HG02970 (cell line): ENCODE measurements at regions not wholly inside any gene's neighbourhood (a gene's known extent, or its start where the extent isn't known, plus 50 kb on each side); places are given as distances from the start of the nearest gene placed in this dataset.

Experiments
- ATAC-seq: cut with Tn5 transposase; IDR thresholded peaks from one replicate; pipeline ENCODE4 v1.9.1; 2021; ENCODE audit warnings: mild to moderate bottlenecking, moderate library complexity, moderate number of reproducible peaks; ENCODE audit not compliant: unreplicated experiment, low FRiP score

DNA sequence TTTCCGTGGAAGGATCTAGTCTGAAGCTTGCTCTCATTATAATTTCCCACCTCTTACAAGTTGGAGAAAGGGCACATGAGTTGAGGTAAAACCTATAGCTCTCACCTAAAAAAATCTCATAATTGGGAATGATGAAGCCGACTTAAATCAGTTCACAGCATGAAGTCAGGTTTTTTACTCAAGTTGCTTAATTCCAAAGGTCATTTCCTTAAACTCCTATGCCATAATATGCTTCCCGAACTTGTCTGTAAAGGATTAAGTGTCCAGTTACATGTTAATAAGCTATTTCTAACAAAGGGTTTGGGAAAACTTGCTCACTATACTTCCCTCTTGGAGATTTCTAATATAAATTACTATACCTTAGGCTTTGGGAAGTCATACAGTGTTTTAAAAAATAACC is 481.2 kb downstream of the NUP35 start:
- no peak for ATAC-seq

DNA sequence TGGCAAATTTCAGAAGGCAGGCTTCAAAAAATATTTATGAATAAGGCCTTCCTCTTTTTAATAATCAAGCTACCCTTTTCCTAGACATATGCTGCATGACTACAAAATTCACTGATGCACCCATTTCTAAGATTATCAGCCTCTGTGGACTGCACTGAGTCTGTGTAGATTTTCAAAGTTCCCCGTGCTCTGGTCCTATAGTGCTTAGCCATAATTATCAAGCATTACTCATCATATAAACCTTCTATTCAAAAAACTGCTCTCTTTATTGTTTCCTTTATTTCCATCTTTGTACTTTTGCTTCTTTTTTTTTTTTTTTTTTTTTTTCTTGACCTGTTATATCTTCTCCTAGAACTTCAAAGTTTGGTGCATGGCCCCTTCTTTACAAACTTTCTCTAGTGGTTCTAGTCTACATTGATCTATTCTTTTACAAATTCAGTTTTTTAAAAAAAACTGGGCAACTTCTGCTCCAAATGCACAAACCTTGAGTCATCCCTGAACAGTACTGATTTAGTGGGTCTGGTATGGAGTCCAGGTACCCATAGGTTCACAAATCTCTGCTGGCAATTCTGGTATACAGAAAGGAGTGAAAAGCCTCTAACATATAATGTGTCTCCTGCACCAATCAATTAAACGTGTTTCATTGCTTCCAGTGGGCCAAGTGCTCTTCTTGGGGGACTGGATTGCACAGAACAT is 481.9 kb downstream of the NUP35 start:
- ATAC-seq = no peak

DNA sequence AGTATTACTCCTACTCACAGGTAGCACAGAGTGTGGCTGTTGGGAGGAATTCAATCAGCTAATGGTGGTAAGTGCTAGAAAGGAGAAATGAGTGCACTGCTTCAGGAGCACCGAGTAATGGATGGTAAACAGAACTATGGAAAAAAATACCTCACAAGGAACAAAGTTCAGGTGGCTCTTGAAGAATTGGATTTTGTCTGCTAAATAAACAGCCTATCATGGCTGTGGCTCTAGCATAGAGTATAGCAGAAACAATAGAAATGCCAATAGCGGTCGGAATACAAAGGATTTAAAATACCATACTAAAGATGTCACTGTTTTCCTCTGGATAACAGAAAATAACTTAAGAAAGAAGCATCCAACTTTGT is 482.5 kb downstream of the NUP35 start:
- ATAC-seq = no peak

GRCh38 chr2:183607995-183608394 is 483.8 kb downstream of the NUP35 start:
- ATAC-seq = no peak

- no peak for ATAC-seq
These were observed 484.5 kb downstream of the NUP35 start for GRCh38 chr2:183608747-183609146.

GRCh38 chr2:183610724-183611123 is 486.5 kb downstream of the NUP35 start:
- no peak for ATAC-seq

DNA sequence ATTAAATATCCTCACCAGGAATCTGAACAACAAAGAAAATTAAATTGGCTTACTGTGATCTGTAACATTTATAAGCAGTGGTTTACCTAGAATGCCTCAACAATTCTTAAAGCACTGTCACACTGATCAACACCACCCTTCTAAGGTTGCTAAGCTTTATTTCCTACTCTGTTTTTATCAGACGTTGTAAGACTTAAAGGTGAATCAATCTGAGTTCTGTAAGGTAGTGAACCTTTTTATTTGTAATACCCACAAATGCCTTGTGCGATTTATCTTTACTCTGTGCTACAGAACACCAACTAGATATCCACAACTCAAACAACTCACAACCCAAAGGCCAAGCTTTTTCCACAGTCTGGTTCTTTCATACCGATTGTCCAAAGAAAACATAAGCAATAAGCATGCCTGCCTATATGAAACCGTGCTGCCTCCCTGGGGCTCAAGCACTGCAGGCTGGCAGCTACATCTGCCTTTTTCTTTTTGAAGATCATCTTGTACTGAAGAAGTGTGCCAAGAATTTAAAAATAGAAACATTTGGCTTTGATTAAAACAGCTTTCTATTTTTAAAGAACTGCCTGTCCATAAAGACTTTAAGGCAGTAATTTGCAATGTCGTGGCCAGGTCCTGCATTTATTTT is 490.7 kb downstream of the NUP35 start:
- no peak for ATAC-seq

- no peak for ATAC-seq
These were observed 499.0 kb downstream of the NUP35 start for GRCh38 chr2:183623227-183623626.

DNA sequence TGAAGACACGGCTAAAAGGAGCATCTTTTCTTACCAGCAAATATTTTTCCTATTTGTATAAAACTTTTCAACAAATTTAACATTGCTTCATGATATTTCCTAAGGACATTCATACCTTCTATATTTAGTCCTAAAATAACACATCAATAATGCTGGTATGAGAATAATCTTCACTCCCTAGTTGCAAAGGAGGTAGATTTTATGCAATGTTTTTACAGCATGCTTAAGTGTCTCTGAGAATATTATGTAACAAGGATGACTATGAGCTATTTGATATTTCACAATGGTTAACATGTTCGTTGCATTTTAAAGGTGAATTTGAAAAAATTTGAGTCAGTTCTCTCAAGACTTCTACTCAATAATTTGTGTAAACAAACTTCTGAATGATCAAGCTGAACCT is 506.7 kb downstream of the NUP35 start:
- ATAC-seq = no peak

- no peak for ATAC-seq
These were observed 531.9 kb downstream of the NUP35 start for GRCh38 chr2:183656121-183656520.

- ATAC-seq = no peak
These were observed 541.2 kb downstream of the NUP35 start for GRCh38 chr2:183665425-183665824.

- no peak for ATAC-seq
These were observed 541.8 kb downstream of the NUP35 start for GRCh38 chr2:183666031-183666430.

GRCh38 chr2:183671233-183671632 is 547.0 kb downstream of the NUP35 start:
- ATAC-seq = no peak

DNA sequence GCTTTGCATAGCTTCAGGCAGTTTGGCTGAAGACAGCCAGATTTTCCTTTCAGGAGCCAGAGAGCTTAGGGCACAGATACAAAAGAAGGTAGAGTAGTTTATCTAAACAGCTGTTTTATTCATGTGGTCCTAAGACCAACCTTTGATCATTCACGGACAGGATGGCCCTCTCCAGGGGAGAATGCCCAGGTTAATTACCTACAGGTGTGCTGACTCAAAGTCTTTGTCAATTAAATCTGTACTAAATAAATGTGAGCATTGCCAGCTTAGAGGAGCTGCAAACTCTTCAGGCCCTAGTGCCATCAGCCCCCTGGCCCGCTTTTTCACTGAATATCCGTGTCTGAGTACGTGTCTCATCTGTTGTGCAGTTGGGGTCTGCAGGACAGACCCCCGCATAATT is 554.7 kb downstream of the NUP35 start:
- ATAC-seq = no peak

- no peak for ATAC-seq
These were observed 556.3 kb downstream of the NUP35 start for GRCh38 chr2:183680573-183680972.

- ATAC-seq = no peak
These were observed 560.4 kb downstream of the NUP35 start for GRCh38 chr2:183684686-183685085.

DNA sequence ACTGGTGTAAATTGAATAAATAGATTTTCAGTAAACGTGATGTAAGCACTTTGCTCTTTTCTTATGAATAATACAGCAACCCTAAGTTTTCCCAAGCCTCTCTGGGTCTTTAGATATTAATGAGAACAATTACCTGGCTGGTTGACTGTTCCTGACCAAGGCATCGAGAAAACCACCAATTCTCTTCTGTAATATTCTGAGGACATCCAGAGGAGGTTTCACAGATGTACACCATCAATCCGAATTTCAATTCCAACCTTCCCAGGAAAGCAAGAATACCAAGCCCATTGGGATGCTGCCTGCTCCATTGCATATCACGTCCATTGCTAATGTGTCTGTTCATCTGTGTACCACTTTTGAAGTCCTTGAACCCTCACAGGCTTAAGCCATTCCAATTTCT is 571.8 kb downstream of the NUP35 start:
- no peak for ATAC-seq

DNA sequence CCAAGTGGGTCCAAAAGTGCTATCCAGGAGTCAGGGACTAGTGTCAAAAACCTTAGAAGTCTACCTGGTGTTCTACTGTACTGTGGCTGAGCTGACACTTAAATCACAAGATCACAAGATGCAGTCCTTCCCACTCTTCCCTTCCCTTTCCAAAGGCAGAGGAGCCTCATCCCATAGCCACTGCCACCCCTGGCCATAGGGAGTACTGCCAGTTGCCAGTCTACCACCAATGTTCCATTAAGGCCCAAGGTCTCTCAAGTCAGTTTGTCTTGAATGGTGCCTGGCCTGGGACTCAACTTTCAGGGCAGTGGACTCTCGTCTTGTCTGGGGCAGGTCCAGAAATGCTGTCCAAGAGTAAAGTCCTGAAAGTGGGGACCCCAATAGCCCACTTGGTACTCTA is 585.6 kb downstream of the NUP35 start:
- ATAC-seq = no peak

- ATAC-seq = no peak
These were observed 594.0 kb downstream of the NUP35 start for GRCh38 chr2:183718246-183718645.

GRCh38 chr2:183723278-183723677 is 599.0 kb downstream of the NUP35 start:
- no peak for ATAC-seq

- ATAC-seq = no peak
These were observed 605.1 kb downstream of the NUP35 start for GRCh38 chr2:183729380-183729779.

DNA sequence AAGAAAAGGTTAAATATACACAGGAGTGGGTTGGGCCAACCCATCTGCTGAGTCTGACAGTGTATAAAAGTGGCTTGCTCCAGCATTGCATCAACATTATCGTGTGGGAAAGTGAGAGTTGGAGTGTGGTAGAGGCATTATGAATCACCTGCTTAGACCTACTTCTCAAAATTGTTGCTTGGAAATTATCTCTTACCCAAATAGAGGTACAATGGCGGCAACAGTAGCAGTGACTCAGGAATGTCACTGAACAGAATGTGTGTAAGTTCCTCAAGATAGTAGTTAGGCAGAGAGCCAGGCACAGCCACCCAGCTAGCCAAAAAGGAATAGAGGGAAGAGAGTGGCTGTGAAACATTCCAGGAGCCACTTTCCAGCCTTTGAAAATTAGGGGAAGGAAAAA is 616.0 kb downstream of the NUP35 start:
- ATAC-seq = no peak
